ENCODE measurements at regions not wholly inside any gene's neighbourhood (a gene's known extent, or its start where the extent isn't known, plus 50 kb on each side); places are given as distances from the start of the nearest gene placed in this dataset.
A peak's percentile ranks its signal among the peaks of the same experiment; 100 is the strongest.

DNA sequence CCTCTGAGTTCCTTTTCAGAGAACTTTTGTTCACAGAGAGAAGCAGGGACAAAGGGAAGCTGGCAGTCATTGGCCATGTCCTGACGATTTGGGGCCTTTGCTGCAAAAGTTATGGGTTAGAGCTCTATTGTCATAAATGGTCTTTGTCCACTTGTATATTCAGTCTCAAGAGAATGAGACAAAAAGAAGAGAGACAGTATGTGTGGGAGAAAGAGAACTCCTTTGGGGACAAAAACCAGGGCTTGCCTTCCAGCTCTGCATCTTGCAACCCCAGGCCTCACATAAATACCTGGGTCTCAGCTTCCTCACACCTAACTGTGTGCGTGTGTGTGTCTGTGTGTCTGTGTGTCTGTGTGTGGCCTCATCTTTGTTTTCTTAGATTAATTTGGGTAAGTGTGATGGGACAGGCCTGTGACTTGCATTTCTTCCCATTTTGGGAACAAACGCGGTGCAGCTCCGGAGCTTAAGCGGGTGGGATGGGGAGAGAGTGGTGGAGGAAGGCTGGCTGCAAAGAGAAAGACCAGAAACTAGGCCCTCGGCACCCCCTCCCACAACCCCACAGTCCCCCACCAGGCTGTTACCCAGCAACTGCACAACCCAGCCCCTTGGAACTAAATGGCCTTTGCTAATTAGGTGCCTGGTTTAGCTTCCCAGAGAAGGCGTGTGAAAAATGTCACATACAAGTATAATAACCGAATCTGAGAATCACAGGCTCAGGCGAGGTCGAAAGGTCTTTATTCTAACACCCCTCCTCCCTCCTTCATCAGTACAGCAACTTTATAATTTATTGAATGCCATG is 376.9 kb downstream of the CDK5RAP2 start:
- Mint-ChIP-seq H3K36me3 (ENCODE audit: insufficient read depth in 1 of 3, low read depth in 3 of 3) (no peaks in the 10 kb centered on the region), H3K4me3 (no peak overlapping the region), H3K27ac (0 out of 7 replicates have a peak overlapping the region, but pooled peaks of 1 of the 3 experiments have one; percentile 40), H3K9me3 (no peaks in the 10 kb centered on the region), H3K27me3 (ENCODE audit: low read depth) (no peaks in the 10 kb centered on the region), H3K4me1 (peaks cover 0 to 6% of the 10 kb centered on the region in 2 experiments; a peak in 2 of 4 replicates)
- DNase-seq, result no peak
- no peak overlapping the region for H2BK12ac ChIP-seq (ENCODE audit: insufficient read length, low read depth, low read length)
- H4K20me1 ChIP-seq (ENCODE audit: control insufficient read depth, insufficient read depth, insufficient read length), result no peaks in the 10 kb centered on the region
- H3K9me3 ChIP-seq (ENCODE audit: control insufficient read depth, low read depth, low read length), result no peaks in the 10 kb centered on the region
- no peaks in the 10 kb centered on the region for H3K79me1 ChIP-seq (ENCODE audit: insufficient read depth, low read depth, low read length, poor library complexity, severe bottlenecking)
- no peak overlapping the region for H3T11ph ChIP-seq (ENCODE audit: low read length)
- no peak overlapping the region for H3K14ac ChIP-seq (ENCODE audit: insufficient read depth, low read length)
- no peak overlapping the region for H3K9ac ChIP-seq (ENCODE audit: extremely low read depth, insufficient read length, low read length)
- no peak overlapping the region for H3K56ac ChIP-seq (ENCODE audit: insufficient read length, low read depth, low read length)
- H3K4me1 ChIP-seq (ENCODE audit: insufficient read depth, low read length), result no peaks in the 10 kb centered on the region
- no peak overlapping the region for H3K18ac ChIP-seq (ENCODE audit: insufficient read length, low read depth, low read length)
- TF ChIP-seq, protein P1, sequence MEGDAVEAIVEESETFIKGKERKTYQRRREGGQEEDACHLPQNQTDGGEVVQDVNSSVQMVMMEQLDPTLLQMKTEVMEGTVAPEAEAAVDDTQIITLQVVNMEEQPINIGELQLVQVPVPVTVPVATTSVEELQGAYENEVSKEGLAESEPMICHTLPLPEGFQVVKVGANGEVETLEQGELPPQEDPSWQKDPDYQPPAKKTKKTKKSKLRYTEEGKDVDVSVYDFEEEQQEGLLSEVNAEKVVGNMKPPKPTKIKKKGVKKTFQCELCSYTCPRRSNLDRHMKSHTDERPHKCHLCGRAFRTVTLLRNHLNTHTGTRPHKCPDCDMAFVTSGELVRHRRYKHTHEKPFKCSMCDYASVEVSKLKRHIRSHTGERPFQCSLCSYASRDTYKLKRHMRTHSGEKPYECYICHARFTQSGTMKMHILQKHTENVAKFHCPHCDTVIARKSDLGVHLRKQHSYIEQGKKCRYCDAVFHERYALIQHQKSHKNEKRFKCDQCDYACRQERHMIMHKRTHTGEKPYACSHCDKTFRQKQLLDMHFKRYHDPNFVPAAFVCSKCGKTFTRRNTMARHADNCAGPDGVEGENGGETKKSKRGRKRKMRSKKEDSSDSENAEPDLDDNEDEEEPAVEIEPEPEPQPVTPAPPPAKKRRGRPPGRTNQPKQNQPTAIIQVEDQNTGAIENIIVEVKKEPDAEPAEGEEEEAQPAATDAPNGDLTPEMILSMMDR (conservative IDR thresholded peaks at IDR 0.05), result no peak
- no peak overlapping the region for H3K4me2 ChIP-seq (ENCODE audit: insufficient read depth, insufficient read length, low read length)
- no peak overlapping the region for H2AFZ ChIP-seq (ENCODE audit: low read length)
- no CpG with 5 or more reads among the region's 11 CpGs for WGBS (ENCODE audit: extremely low coverage, insufficient read length, low lambda C conversion rate)
- H2BK120ac ChIP-seq (ENCODE audit: low read depth, low read length, poor library complexity, severe bottlenecking), result no peak overlapping the region
- H3K27ac ChIP-seq (ENCODE audit: insufficient read length, low read depth, low read length), result no peak overlapping the region
- no peak overlapping the region for H4K91ac ChIP-seq (ENCODE audit: insufficient read length, low read depth, low read length)
- H2BK20ac ChIP-seq (ENCODE audit: low read depth, low read length, poor library complexity, severe bottlenecking), result no peak overlapping the region
- no peaks in the 10 kb centered on the region for H3K23me2 ChIP-seq (ENCODE audit: insufficient read length, low read depth, low read length, poor library complexity, severe bottlenecking)
- H4K5ac ChIP-seq (ENCODE audit: insufficient read length, low read depth, low read length), result no peak overlapping the region
- H3K4ac ChIP-seq (ENCODE audit: low read depth, low read length), result no peak overlapping the region
- H2BK15ac ChIP-seq (ENCODE audit: low read depth, low read length), result no peak overlapping the region
- H2AK5ac ChIP-seq (ENCODE audit: insufficient read length, low read length), result no peak overlapping the region
- no peak overlapping the region for H2BK5ac ChIP-seq (ENCODE audit: insufficient read length, low read length)
- H4K8ac ChIP-seq (replicated peaks; ENCODE audit: insufficient read length, low read depth, low read length), result no peak overlapping the region
- no peak overlapping the region for H3K23ac ChIP-seq (ENCODE audit: insufficient read length, low read depth, low read length)
- no peaks in the 10 kb centered on the region for H3K79me2 ChIP-seq (ENCODE audit: insufficient read depth, low read length)
- no peaks in the 10 kb centered on the region for H3K27me3 ChIP-seq (ENCODE audit: insufficient read depth, low read length)

All from H9 (cell line).